NCI-H2227 (cell line): ENCODE measurements at regions not wholly inside any gene's neighbourhood (a gene's known extent, or its start where the extent isn't known, plus 50 kb on each side); places are given as distances from the start of the nearest gene placed in this dataset.

Source experiments
- DNase-seq: peaks from one replicate; lab custom pipeline; 2025; ENCODE audit not compliant: unreplicated experiment; lab: John Stamatoyannopoulos, UW

GRCh38 chr1:182295697-182296096 is 95.9 kb downstream of the GLUL start:
- no peak for DNase-seq

GRCh38 chr1:182293119-182293589 is 98.4 kb downstream of the GLUL start:
- no peak for DNase-seq

GRCh38 chr1:182292193-182292741 is 99.3 kb downstream of the GLUL start:
- DNase-seq: no peak

- DNase-seq: no peak
These were observed 99.9 kb downstream of the GLUL start for GRCh38 chr1:182291584-182292192.

GRCh38 chr1:182288749-182289604 is 102.6 kb downstream of the GLUL start:
- DNase-seq: no peak

- DNase-seq: no peak
These were observed 104.8 kb downstream of the GLUL start for GRCh38 chr1:182286761-182287160.

GRCh38 chr1:182283746-182284544 is 107.6 kb downstream of the GLUL start:
- no peak for DNase-seq

- no peak for DNase-seq
These were observed 110.0 kb downstream of the GLUL start for GRCh38 chr1:182281541-182281940.

GRCh38 chr1:182280504-182280900 is 111.1 kb downstream of the GLUL start:
- DNase-seq: no peak

GRCh38 chr1:182279724-182280503 is 111.7 kb downstream of the GLUL start:
- peak; percentile 82 for DNase-seq

GRCh38 chr1:182279302-182279701 is 112.3 kb downstream of the GLUL start:
- DNase-seq: no peak

- DNase-seq: no peak
These were observed 113.2 kb downstream of the GLUL start for GRCh38 chr1:182278144-182279054.

GRCh38 chr1:182275271-182275670 is 116.3 kb downstream of the GLUL start:
- DNase-seq: no peak

- no peak for DNase-seq
These were observed 117.0 kb downstream of the GLUL start for GRCh38 chr1:182274618-182275017.

GRCh38 chr1:182270731-182271130 is 120.9 kb downstream of the GLUL start:
- no peak for DNase-seq

- no peak for DNase-seq
These were observed 122.5 kb downstream of the GLUL start for GRCh38 chr1:182269097-182269496.

GRCh38 chr1:182268669-182269068 is 122.9 kb downstream of the GLUL start:
- no peak for DNase-seq

GRCh38 chr1:182264185-182264584 is 127.4 kb downstream of the GLUL start:
- DNase-seq: no peak

GRCh38 chr1:182263706-182264105 is 127.9 kb downstream of the GLUL start:
- DNase-seq: no peak
